CD8-positive, alpha-beta memory T cell (primary cell): ENCODE measurements at regions not wholly inside any gene's neighbourhood (a gene's known extent, or its start where the extent isn't known, plus 50 kb on each side); places are given as distances from the start of the nearest gene placed in this dataset.

ENCODE experiments used
- CTCF ChIA-PET: fragments of 350-600 bp; sonication (Branson Sonifier 250); formaldehyde crosslinking; loops from one replicate; lab custom pipeline; 2021; ENCODE audit warnings: antibody characterized with exemption; lab: Charles Lee
- POLR2A ChIA-PET: fragments of 350-600 bp; sonication (Branson Sonifier 250); formaldehyde crosslinking; loops from one replicate; lab custom pipeline; 2021; ENCODE audit warnings: antibody characterized with exemption; lab: Charles Lee
- DNase-seq, 5 donors: peaks; one replicate each; pipeline versions ENCODE4 v3.0.0 to v3.0.0-alpha.2; 2020 to 2022; ENCODE audit warnings: mixed read lengths in 1 of 5
- H3K27ac ChIP-seq: one replicate; pipeline ENCODE4 v1.7.0; 2013; ENCODE audit warnings: low read depth, mild to moderate bottlenecking, low read length, moderate library complexity
- H3K27me3 ChIP-seq: 2 replicates; pipeline ENCODE4 v1.7.0; 2013; ENCODE audit warnings: low read length, mild to moderate bottlenecking; ENCODE audit not compliant: insufficient read depth, poor library complexity, severe bottlenecking
- H3K36me3 ChIP-seq: 2 replicates; pipeline ENCODE4 v1.7.0; 2013; ENCODE audit warnings: mild to moderate bottlenecking, low read length, moderate library complexity; ENCODE audit not compliant: insufficient read depth
- H3K4me1 ChIP-seq: 2 replicates; pipeline ENCODE4 v1.7.0; 2013; ENCODE audit warnings: mild to moderate bottlenecking, low read length, moderate library complexity; ENCODE audit not compliant: insufficient read depth
- H3K4me3 ChIP-seq: 2 replicates; pipeline ENCODE4 v1.7.0; 2013; ENCODE audit warnings: mild to moderate bottlenecking, low read length
- H3K9me3 ChIP-seq: 2 replicates; pipeline ENCODE4 v1.7.0; 2013; ENCODE audit warnings: mild to moderate bottlenecking, low read length
- H3K27ac Mint-ChIP-seq, 8 donors: one replicate each; pipeline ENCODE4 v1.8.0; 2020 to 2021; ENCODE audit warnings: mixed read lengths in 8 of 8, mild to moderate bottlenecking in 6 of 8, inconsistent platforms in 3 of 8, moderate library complexity in 3 of 8
- H3K27me3 Mint-ChIP-seq, 2 donors: one replicate each; pipeline ENCODE4 v1.8.0; 2020 to 2021; ENCODE audit warnings: mixed read lengths in 2 of 2, mild to moderate bottlenecking in 1 of 2, moderate library complexity in 1 of 2
- H3K36me3 Mint-ChIP-seq, 3 donors: one replicate each; pipeline ENCODE4 v1.8.0; 2020 to 2021; ENCODE audit warnings: mixed read lengths in 3 of 3, inconsistent platforms in 1 of 3, mild to moderate bottlenecking in 1 of 3
- H3K4me1 Mint-ChIP-seq, 3 donors: one replicate each; pipeline ENCODE4 v1.8.0; 2020 to 2021; ENCODE audit warnings: mixed read lengths in 3 of 3, inconsistent platforms in 1 of 3, mild to moderate bottlenecking in 1 of 3
- H3K4me3 Mint-ChIP-seq, 7 donors: one replicate each; pipeline ENCODE4 v1.8.0; 2020 to 2021; ENCODE audit warnings: mixed read lengths in 7 of 7, mild to moderate bottlenecking in 6 of 7, moderate library complexity in 4 of 7, inconsistent platforms in 2 of 7
- H3K9me3 Mint-ChIP-seq, 5 donors: one replicate each; pipeline ENCODE4 v1.8.0; 2020 to 2022; ENCODE audit warnings: mixed read lengths in 5 of 5, mild to moderate bottlenecking in 3 of 5, moderate library complexity in 2 of 5, inconsistent platforms in 1 of 5

GRCh38 chr1:106249810-106250209 lies 806.7 kb upstream of the PRMT6 start:
- H3K4me1 Mint-ChIP-seq = no peaks in the 10 kb centered on the region
- H3K9me3 Mint-ChIP-seq = peaks cover 5 to 38% (median 12%) of the 10 kb centered on the region in 5 donors

GRCh38 chr1:106254748-106255147 lies 801.7 kb upstream of the PRMT6 start:
- H3K27ac Mint-ChIP-seq = no peak overlapping the region
- CTCF ChIA-PET = no interaction called here
- no peak overlapping the region for H3K27ac ChIP-seq
- no peak overlapping the region for H3K4me3 ChIP-seq
- H3K4me1 ChIP-seq = no peaks in the 10 kb centered on the region
- no peaks in the 10 kb centered on the region for H3K4me1 Mint-ChIP-seq
- no peaks in the 10 kb centered on the region for H3K27me3 Mint-ChIP-seq
- no peaks in the 10 kb centered on the region for H3K36me3 Mint-ChIP-seq
- no peak overlapping the region for H3K4me3 Mint-ChIP-seq
- H3K36me3 ChIP-seq = no peaks in the 10 kb centered on the region
- no peaks in the 10 kb centered on the region for H3K9me3 ChIP-seq
- H3K27me3 ChIP-seq = no peaks in the 10 kb centered on the region
- no peak for DNase-seq
- H3K9me3 Mint-ChIP-seq = peaks cover 12 to 41% (median 19%) of the 10 kb centered on the region in 5 donors
- POLR2A ChIA-PET = no interaction called here

More at GRCh38 chr1:106249810-106250209, 806.7 kb upstream of the PRMT6 start:
- H3K4me3 ChIP-seq = no peak overlapping the region
- H3K9me3 ChIP-seq = no peaks in the 10 kb centered on the region
- H3K27me3 ChIP-seq = no peaks in the 10 kb centered on the region
- Mint-ChIP-seq H3K36me3 (no peaks in the 10 kb centered on the region), H3K27ac (no peak overlapping the region), H3K4me3 (no peak overlapping the region), H3K27me3 (no peaks in the 10 kb centered on the region)
- H3K27ac ChIP-seq = no peak overlapping the region
- no peak for DNase-seq
- ChIA-PET POLR2A (no interaction called here), CTCF (no interaction called here)
- H3K4me1 ChIP-seq = no peaks in the 10 kb centered on the region
- H3K36me3 ChIP-seq = no peaks in the 10 kb centered on the region

- Mint-ChIP-seq H3K4me1 (no peaks in the 10 kb centered on the region), H3K27me3 (no peaks in the 10 kb centered on the region), H3K36me3 (no peaks in the 10 kb centered on the region), H3K4me3 (no peak overlapping the region), H3K27ac (no peak overlapping the region), H3K9me3 (peaks cover 3 to 50% (median 12%) of the 10 kb centered on the region in 5 donors)
- POLR2A ChIA-PET = no interaction called here
- CTCF ChIA-PET = no interaction called here
- no peak overlapping the region for H3K27ac ChIP-seq
- no peak overlapping the region for H3K4me3 ChIP-seq
- DNase-seq = no peak
- no peaks in the 10 kb centered on the region for H3K27me3 ChIP-seq
- no peaks in the 10 kb centered on the region for H3K4me1 ChIP-seq
- H3K9me3 ChIP-seq = peaks cover 7% of the 10 kb centered on the region
- no peaks in the 10 kb centered on the region for H3K36me3 ChIP-seq
Observed at GRCh38 chr1:106266786-106267185, 789.7 kb upstream of the PRMT6 start.

DNA sequence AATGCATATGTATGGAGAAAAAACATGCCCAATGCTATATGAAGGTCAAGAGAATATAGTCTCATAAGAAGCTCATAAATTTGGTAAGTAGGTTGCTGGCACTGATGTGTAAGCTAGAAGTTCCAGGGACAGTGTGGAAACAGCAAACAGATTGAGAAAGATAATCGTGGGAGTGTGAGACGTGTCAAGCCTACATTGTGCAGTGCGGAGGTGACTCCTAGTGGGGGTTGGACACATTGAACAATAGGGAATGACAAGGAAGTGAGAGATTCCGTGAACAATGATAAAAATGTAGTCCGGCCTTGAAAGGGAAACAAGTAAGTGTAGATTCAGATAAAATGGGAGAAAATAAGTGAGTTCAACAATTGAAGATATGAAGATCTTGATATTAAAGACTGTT lies 788.4 kb upstream of the PRMT6 start:
- no peak overlapping the region for H3K4me3 ChIP-seq
- H3K9me3 Mint-ChIP-seq = peaks cover 3 to 44% (median 12%) of the 10 kb centered on the region in 5 donors
- peaks cover 7% of the 10 kb centered on the region for H3K9me3 ChIP-seq
- no peak overlapping the region for H3K27ac Mint-ChIP-seq
- H3K27me3 Mint-ChIP-seq = no peaks in the 10 kb centered on the region
- H3K27ac ChIP-seq = no peak overlapping the region
- no peaks in the 10 kb centered on the region for H3K36me3 Mint-ChIP-seq
- H3K4me1 Mint-ChIP-seq = no peaks in the 10 kb centered on the region
- H3K27me3 ChIP-seq = no peaks in the 10 kb centered on the region
- no peak overlapping the region for H3K4me3 Mint-ChIP-seq
- no peaks in the 10 kb centered on the region for H3K4me1 ChIP-seq
- no peak for DNase-seq
- no peaks in the 10 kb centered on the region for H3K36me3 ChIP-seq
- CTCF ChIA-PET = no interaction called here
- POLR2A ChIA-PET = no interaction called here

DNA sequence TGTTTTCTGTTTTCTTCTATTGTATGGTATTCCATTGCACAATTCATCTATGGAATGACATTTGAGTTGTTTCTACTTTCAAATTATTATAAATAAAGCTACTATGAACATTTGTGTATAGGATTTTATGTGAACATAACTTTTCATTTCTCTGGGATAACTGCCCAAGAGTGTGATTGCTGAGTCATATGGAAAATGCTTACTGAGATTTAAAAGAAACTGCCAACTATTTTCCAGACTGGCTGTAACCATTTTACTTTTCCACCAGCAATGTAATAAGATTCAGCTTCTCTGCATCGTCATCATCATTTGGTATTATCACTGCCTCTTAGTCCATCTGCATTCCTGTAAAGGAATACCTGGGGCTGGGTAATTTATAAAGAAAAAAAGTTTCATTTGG lies 779.6 kb upstream of the PRMT6 start:
- H3K9me3 Mint-ChIP-seq = peaks cover 0 to 25% (median 7%) of the 10 kb centered on the region in 5 donors
- Histone ChIP-seq H3K4me3 (no peak overlapping the region), H3K4me1 (no peaks in the 10 kb centered on the region), H3K27ac (no peak overlapping the region), H3K36me3 (no peaks in the 10 kb centered on the region), H3K9me3 (no peaks in the 10 kb centered on the region), H3K27me3 (no peaks in the 10 kb centered on the region)
- no peaks in the 10 kb centered on the region for H3K27me3 Mint-ChIP-seq
- ChIA-PET CTCF (no interaction called here), POLR2A (no interaction called here)
- no peak for DNase-seq
- no peak overlapping the region for H3K27ac Mint-ChIP-seq
- no peaks in the 10 kb centered on the region for H3K36me3 Mint-ChIP-seq
- no peaks in the 10 kb centered on the region for H3K4me1 Mint-ChIP-seq
- H3K4me3 Mint-ChIP-seq = no peak overlapping the region

DNA sequence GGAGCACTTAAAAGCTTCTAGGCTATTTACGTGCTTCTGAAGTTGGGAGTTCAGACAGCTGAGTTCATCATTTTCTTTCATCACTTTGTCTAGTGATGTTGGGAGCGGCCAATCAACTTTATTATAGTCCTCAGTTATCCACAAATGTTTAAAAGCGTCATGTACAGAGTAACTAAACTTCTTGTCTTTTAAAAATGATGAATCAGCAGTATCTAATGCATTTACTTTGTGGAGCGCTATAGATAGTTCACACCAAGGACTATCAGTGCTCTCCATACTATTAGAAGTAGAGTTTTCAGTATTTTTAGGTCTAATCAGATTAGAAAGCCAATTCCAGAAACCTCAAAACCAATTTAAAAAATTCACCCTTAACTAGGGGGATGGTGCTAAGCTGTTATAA lies 778.7 kb upstream of the PRMT6 start:
- CTCF ChIA-PET = no interaction called here
- no peaks in the 10 kb centered on the region for H3K36me3 ChIP-seq
- no peak for DNase-seq
- Mint-ChIP-seq H3K36me3 (no peaks in the 10 kb centered on the region), H3K27ac (no peak overlapping the region), H3K4me1 (no peaks in the 10 kb centered on the region), H3K4me3 (no peak overlapping the region), H3K9me3 (peaks cover 0 to 19% (median 8%) of the 10 kb centered on the region in 5 donors), H3K27me3 (no peaks in the 10 kb centered on the region)
- H3K4me3 ChIP-seq = no peak overlapping the region
- H3K27ac ChIP-seq = no peak overlapping the region
- H3K27me3 ChIP-seq = no peaks in the 10 kb centered on the region
- POLR2A ChIA-PET = no interaction called here
- no peaks in the 10 kb centered on the region for H3K4me1 ChIP-seq
- H3K9me3 ChIP-seq = no peaks in the 10 kb centered on the region

GRCh38 chr1:106278716-106279115 lies 777.8 kb upstream of the PRMT6 start:
- DNase-seq = no peak
- H3K27me3 Mint-ChIP-seq = no peaks in the 10 kb centered on the region
- H3K9me3 Mint-ChIP-seq = peaks cover 0 to 17% (median 8%) of the 10 kb centered on the region in 5 donors
- H3K36me3 Mint-ChIP-seq = no peaks in the 10 kb centered on the region
- CTCF ChIA-PET = no interaction called here
- no peaks in the 10 kb centered on the region for H3K27me3 ChIP-seq
- no peaks in the 10 kb centered on the region for H3K4me1 ChIP-seq
- H3K4me1 Mint-ChIP-seq = no peaks in the 10 kb centered on the region
- POLR2A ChIA-PET = no interaction called here
- H3K4me3 ChIP-seq = no peak overlapping the region
- no peak overlapping the region for H3K27ac Mint-ChIP-seq
- no peaks in the 10 kb centered on the region for H3K36me3 ChIP-seq
- no peaks in the 10 kb centered on the region for H3K9me3 ChIP-seq
- H3K27ac ChIP-seq = no peak overlapping the region
- H3K4me3 Mint-ChIP-seq = no peak overlapping the region

DNA sequence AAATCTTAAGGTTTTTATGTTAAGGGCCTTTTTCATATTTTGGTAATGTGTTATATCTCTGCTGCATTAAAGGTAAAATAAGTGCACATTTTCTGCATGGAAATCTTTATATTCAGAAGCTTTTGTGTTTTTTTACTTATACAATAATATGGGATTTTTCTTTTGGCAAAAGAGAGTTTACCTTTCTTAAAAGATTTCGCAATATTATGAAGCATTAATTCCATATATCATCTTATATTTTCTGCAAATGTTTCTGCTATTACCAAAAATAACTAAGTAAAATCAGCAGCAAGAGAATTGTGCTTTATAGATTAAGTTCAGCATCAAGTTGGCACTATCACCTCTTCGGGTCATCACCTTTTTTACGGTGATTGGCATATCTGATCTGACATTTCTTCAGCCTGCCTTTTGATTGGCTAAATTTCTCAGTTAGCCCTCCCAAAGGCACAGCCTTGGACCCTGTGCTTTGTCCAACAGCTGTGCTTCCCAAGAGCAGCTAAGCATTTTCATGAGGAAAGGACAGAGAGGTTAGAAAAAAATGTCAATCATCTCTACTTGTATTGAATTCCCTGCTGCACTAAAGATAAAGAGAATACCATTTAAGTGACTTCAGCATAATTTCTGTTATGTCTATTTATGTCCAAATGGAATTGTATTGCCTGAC lies 767.1 kb upstream of the PRMT6 start:
- Histone ChIP-seq H3K9me3 (no peaks in the 10 kb centered on the region), H3K36me3 (no peaks in the 10 kb centered on the region), H3K27me3 (no peaks in the 10 kb centered on the region), H3K27ac (no peak overlapping the region), H3K4me3 (no peak overlapping the region), H3K4me1 (no peaks in the 10 kb centered on the region)
- no peaks in the 10 kb centered on the region for H3K27me3 Mint-ChIP-seq
- DNase-seq = no peak
- H3K36me3 Mint-ChIP-seq = no peaks in the 10 kb centered on the region
- H3K4me1 Mint-ChIP-seq = no peaks in the 10 kb centered on the region
- peaks cover 4 to 32% (median 8%) of the 10 kb centered on the region in 5 donors for H3K9me3 Mint-ChIP-seq
- POLR2A ChIA-PET = no interaction called here
- CTCF ChIA-PET = no interaction called here
- no peak overlapping the region for H3K27ac Mint-ChIP-seq
- no peak overlapping the region for H3K4me3 Mint-ChIP-seq
